Dedifferentiated amniotic fluid mesenchymal stem cell (primary cell): ENCODE measurements at regions not wholly inside any gene's neighbourhood (a gene's known extent, or its start where the extent isn't known, plus 50 kb on each side); places are given as distances from the start of the nearest gene placed in this dataset.
"Not testable (repeated sequence)": the region's sequence is repeated elsewhere in the genome, so short reads cannot be mapped to it uniquely, and the experiment has no call there.

Experiments used
- DNase-seq: peaks from one replicate; pipeline ENCODE4 v3.0.0-alpha.2; 2016; ENCODE audit errors: extremely low spot score

DNA sequence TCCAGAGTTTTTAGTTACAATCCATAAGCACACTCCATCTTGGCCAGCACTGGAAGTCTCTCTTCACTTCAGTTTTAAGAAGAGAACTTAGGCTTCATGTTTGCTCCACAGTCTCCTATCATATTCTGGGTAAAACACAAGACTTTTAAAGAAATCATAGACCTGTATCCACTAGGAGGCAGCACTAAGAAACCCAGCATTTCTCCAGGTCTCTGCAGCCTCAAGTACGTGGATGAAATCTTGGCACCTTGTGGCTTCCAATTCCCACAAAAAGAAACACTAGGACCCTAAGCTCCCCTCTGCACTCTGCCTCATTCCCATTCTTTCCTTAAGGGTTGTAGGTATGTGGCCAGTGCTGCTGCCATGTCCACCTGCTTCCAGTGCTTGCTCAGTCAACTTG is 367.3 kb upstream of the CASK start:
- DNase-seq, result no peak

DNA sequence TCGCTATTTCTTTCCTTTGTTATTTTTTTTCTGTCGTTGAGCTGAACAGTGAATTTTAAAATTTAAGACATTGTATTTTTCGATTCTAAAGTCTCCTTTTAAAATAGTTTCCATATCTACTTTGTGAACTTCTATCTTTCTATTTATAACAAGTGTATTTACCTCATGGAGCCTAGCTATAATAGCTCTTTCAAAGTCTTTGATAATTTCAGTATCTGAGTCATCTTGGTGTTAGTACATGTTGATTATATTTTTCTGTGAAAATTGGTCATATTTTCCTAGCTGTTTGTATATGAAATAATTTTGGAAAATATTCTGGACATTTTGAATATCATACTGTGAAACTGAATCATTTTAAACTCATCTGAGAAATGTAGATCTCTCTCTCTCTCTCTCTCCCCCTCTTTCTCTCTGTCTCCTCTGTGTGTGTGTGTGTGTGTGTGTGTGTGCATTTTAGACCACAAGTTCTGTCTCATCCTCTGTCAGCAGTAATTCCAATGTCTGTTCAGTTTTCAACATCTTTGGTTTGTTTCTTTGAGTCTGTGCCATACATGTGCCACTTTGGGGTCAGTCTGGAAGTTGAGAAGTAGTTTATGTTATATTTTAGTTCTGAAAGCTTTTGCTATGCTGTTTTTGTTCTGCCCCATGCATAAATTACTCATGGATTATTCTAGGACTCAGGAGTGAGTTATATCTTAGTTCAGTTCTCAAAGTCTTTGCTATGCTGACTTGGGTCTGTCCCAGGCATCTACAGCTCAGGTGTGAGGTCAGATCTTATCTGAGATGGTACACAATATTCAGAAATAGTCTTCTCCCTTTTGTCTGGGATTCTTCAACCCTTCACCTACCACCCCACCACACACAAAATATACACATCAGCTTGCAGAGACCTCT is 366.4 kb upstream of the CASK start:
- DNase-seq, result no peak

DNA sequence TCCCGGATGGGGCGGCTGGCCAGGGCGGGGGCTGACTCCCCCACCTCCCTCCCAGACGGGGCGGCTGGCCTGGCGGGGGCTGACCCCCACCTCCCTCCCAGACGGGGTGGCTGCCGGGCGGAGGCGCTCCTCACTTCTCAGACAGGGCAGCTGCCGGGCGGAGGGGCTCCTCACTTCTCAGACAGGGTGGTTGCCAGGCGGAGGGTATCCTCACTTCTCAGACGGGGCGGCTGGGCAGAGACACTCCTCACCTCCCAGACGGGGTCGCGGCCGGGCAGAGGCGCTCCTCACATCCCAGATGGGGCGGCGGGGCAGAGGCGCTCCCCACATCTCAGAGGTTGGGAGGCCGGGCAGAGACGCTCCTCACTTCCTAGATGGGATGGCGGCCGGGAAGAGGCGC is 362.3 kb upstream of the CASK start:
- not testable (repeated sequence) for DNase-seq

DNA sequence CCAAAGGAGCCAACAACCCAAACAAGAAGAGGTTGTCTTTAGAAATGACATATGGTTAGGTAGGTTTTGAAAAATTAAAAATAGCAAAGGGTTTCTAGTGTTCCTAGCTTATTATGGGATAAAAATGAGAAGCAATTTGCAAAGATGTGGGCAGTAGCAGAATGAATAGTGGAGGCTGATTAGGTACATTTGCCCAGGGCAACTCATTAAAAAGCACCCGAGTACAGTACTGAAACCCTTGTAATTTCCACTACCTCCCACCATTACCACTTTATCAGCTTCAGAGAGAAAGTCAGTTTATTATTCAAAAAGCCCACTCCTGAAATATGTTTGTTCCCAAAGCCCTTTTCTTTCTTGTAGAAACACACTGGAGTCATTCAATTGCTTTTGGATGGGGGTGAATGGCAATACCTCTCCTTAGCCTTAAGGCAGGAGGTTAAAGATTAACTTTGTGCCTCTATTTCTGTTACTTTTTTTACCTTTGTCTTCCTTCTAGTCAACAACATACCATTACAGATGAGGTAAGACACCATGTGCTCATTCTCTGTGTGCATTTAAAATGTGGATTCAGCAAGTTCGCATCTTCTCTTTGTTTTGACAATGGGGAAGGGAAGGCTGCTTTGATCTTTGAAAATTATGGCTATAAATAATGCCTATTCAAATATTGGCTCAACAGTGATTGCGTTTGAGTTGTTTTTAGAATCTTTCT is 353.8 kb upstream of the CASK start:
- no peak for DNase-seq

DNA sequence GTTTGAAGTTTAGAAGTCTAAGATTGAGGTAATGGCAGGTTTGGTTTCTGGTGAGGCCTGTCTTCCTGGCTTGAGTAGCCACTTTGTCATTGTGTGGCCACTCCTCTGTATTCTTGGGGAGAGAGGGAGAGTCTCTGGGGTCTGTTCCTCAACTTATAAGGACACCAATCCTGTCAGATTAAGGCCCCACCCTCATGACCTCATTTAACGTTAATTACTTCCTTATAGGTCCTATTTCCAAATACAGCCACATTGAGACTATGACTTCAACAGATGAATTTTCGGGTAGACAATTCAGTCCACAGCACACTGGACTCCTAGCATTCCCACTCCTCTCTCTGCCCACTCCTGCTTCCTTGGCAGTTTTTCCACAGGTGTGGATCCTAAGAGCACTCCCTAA is 350.8 kb upstream of the CASK start:
- DNase-seq, result no peak

DNA sequence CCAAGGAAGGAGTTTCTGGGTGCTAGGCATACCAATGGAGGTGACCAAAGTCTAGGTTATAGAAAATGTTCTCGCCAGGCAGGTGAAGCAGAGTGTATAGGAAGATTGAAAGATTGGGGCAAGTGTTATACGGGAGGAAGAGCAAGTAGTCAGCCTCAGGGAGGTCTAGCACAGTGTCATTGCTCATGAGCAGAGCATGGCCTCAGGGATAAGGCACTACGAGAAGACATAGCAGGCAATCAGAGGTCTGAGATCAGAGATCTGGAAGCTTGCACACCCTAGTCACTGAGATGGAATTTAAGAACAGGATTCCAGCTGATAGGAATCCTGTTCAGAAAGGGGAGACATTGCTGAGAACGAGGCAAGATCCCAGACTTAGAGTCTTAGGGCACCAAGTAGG is 350.0 kb upstream of the CASK start:
- DNase-seq, result no peak

DNA sequence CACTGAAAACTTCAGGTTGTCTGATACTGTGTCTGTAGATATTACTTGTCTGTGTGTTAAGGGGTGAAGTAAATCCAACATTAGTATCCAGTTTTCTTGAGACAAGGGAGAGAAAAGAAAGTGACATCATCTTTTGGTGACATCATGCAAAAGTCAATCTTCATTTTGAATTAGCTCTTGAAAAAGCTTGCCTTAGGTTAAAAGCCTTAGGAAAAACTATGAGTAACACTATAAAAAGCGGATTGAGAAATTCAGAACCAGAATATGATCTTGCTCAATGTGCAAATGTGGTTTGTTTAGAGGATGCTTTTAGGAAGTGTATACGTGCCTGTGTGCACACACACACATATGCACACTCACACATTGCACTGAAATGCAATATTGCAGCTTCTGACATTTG is 345.8 kb upstream of the CASK start:
- DNase-seq, result no peak

DNA sequence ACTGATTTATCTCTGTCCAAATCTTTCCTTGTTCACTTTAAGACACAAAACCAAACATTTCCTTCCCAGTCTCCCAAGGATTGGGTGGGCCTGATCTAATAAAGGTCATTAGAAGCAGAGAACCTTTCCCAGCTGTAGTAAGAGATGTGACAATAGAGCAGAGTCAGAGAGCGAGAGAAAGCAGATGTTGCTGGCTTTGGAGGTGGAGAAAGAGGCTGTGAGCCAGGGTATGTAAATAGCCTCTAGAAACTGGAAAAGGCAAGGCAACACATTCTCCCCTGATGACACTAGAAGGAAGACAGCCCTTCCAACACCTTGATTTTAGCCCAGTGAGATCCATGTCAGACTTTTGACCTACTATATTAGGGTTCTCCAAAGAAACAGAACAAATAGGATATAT is 337.5 kb upstream of the CASK start:
- DNase-seq, result no peak

DNA sequence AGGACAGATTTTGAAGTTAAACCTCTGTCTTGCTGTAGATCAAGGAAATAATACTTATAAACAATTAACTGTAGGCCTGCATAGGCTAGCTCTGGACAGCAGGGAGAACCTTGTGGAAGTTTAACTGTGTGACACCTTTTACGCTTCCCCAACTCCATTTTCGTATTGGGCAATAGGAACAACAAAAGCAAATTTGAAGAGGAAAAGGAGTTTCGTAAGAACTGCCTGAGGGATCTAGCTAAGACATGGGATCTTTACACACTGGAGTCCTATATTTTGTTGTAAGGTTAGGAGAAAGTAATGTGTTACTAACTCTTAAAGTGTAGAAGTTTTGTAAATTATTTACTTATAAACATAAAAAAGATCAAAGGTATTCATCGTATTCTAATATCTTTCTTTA is 324.9 kb upstream of the CASK start:
- no peak for DNase-seq

DNA sequence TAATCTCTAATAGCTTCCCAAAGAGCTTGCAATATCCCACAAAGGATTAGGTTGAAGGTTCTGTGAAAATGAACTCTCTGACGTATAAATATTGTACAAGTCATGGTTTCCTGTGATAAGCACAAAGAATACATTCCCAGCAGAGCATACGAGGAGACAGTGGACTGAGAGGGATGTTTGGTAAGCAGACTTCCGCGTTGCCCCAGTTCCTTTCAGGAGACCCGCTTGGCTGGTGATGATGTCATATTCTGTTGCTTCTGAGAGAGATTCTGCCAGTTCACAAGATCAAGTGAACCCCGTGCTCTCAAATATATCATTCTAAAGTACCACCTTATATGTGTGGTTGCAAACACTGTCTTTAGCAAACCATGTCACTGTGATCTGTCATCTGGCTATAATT is 323.9 kb upstream of the CASK start:
- DNase-seq, result no peak

DNA sequence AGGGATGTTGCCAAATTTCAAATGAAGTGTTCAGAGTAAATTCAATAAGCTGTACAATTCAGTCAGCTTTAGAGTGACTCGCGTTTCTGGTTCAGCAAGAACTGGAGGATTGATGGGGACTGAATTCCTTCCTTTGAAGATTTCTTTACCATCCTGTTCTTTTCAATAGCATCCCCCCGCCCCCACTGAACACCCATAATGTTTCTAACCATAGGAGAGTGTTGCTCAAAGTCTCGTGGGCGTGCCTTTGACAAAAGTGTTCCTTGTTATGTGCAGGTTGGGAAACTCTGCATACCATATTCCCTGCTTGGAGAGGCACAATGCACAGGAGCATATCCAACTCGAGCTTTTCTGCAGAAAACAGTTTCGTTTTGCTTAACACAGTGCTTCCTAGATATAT is 323.5 kb upstream of the CASK start:
- DNase-seq, result no peak

DNA sequence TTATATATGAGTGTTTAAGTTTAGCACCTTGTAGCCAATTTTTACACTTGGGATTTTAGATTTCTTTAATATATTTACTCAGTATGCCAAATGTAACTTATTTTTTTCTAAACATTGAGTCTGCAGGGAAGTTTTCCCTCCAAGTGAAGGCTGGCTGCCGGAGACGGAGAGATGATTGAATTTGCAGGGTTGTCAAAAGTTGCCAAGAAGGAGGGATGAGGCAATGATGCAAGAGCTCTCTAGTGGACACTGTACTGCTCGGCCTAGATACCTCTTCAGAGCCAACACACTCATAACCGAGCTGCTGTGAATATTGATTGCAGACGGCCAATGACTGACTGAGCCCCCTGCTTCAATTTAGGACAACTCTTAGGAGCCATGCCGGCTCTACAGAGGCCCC is 318.6 kb upstream of the CASK start:
- DNase-seq, result no peak

DNA sequence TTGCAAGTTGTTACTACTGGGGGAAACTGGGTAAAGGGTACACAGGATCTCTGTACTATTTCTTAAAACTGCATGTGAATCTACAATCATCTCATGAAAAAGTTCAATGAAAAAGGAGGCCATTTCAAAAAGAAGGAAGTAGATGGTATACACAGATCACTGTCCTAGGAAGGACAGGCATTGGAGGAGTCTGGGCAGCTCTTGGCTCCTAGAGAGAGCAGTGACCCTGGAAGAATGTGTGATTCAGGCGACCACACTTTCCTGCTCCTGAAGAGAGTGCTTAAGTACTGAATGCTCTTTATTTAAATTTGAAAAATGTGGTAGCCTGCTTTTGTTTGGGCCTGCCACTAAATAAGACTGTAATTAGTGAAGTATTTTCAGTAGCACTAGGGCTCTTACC is 318.1 kb upstream of the CASK start:
- DNase-seq, result no peak

DNA sequence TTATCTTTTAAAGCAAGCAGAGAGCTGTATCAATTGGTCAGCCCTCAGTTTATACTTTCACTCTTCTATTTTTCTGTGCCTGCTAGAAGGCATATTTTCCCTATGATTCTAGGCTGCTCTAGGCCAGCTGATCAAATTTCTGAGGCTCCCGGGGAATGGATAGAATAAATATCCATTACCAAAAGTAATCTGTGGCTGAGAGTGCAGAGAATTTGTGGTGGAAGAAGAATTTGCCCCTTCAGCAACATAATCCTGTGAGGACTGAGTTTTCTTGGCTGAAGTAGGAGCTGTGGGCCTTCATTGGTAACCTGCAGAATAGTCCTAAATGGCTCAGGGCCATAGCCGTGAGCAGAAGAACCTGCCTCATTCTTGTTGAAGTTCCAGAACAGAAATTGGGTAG is 314.6 kb upstream of the CASK start:
- peak; percentile 29 for DNase-seq

DNA sequence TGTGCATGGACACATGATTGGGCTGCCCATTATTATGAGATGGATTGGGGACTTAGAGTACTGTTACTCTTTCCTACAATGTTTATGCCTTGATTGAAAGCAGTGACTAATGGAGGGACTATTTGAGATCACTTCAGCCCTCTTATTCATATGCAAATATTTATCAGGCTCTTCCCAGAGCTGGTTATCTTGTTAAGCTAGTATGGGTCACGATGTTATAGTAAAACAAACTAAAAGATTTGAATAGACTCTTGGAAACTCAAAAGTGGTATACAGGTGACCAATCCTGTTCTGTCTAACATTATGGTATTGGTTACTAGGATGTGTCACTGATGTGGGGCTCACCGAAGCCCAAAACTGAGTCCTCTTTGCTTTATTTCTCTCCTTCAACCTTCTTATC is 306.2 kb upstream of the CASK start:
- DNase-seq, result no peak

DNA sequence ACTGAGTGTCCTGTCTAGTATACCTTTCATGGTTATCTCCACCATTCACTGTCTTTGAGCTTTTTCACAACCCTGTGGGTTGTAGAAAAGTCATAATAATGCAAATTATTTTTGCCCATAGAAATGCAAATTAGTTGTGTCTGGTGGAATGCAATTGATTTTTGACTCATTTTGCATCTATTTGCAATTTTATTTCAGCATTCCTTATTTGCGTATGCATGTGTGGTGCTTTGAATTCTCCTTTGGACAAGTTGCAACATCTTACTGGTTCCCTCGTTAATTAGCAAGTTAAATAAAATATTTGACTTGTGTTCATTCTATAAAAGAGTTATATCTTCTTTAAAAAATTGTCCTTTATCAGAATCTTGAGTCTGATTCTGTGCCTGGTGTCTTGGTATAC is 297.3 kb upstream of the CASK start:
- no peak for DNase-seq

DNA sequence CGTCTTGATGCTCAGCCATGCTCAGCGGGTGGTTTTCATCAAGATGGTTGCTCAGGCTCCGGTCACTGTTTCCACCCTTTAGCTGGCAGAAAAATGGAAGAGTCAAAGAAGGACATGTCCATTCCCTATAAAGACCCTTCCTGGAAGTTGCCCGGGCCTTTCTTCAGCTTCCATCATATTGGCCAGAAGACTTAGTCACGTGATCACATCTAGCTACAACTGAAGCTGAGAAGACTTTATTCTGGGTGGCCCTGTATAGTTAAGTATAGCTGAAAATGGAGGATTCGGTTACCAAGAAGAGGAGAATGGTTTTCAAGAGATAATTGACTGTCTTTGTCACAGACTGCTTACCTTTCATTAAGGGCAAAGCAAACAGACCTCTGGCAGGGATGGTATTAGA is 296.7 kb upstream of the CASK start:
- DNase-seq, result no peak

DNA sequence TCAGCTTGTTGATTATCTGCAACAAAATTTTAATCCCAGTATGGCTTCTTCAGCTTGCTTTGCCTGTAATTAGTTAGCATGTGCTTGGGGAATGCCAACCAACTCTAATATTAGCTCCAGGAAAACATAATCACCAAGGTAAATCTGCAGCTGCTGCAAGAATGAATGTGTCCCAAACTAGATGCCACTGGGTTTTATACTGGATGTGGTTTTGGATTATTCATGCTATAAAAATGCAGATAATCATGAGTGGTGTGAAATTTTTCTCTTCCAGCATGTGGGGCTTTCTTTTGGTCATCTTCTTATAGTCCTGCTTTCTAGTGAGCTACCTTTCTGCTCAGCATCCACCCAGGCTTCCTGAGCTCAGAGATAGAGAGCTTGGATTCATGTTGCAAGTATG is 295.9 kb upstream of the CASK start:
- DNase-seq, result no peak

DNA sequence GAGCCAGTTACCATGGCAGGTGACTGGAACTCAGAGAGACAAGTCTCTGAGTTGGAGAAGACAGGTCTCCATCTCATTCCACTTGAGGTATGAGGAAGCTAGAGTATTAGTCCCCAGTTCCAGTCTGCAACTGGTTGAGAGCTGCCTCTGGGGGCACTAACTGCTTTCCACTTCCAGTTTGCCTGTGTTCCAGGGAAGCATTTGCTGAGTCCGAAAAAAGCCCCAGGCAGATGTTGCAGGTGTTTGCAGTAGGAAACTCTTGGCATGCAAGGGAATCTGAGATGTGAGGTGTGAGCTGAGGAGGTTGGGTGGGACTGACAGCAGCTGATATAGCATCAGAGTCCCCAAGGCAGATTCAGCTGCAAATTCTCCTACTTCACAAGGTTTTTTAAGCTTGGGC is 272.2 kb upstream of the CASK start:
- no peak for DNase-seq

DNA sequence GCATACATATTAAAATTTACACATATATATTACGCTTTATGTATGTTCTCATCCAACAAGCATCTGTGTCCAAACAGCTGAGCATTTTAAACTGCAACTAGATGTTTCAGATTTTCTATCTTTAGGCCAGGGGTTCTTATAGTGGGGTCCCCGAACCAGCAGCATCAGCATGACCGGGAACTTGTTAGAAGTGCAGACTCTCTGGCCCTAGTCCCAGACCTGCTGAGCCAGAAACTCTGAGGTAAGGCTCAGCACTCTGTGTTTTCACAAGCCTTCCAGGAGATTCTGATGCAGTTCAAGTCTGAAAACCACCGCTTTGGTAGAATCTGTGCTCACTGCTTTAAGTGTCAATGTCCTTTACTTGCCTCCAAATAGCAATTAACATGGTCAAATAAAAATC is 266.2 kb upstream of the CASK start:
- no peak for DNase-seq

DNA sequence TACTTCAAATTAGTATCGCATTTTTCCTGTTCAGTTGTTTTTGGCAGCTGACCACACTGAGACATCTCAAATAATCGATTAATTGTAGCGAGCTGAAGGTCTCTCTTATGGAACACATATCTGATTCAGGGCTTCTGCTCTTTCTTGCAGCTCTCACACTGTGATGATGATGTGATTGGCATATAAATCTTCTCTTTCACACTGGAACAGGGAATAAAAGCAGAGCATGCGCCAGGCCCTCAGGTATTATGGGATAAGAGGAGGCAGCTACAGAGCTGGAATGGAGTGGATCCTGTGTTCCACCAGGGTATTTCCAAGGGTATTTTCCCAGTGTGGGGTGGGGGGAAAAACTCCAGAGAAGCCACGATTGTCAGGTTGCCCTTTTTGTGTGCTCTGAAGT is 265.4 kb upstream of the CASK start:
- DNase-seq, result no peak

DNA sequence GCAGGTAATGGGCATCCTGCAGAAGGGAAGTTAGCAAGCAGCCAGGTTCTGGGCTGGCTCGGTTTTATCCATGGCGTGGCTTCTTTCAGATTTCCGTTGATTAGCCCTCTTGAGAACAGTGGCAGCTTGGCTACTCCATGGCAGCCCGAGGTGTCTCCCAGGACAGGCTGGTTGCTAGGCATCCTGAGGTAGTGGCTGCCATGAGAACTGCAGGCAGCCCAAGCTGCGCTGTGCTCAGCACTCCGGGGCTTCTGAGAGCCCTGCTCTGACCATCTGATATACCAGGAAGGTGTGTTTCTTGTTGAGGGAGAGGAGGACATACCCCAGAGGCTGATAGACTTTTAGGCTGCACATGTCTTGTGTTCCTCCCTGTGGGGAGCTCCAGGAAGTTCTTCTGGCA is 253.4 kb upstream of the CASK start:
- no peak for DNase-seq

DNA sequence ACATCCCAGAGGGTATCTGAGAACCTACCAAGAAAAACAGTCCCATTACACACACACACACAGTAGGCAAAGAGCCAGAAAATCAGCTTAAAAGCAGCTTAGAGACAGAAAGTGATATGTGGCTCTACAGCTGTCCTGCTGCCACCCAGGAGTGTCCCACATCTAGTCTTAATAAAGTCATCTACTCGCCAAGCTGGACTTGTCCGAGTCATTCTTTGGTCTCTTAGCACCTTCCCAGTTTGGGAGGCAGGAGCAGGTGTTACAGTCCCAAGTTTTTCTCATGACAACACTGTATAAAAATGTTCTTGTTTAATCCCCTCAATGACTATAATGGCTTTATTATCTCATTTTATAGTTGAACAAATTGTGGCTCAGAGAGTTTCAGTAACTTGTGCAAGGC is 252.5 kb upstream of the CASK start:
- DNase-seq, result no peak

DNA sequence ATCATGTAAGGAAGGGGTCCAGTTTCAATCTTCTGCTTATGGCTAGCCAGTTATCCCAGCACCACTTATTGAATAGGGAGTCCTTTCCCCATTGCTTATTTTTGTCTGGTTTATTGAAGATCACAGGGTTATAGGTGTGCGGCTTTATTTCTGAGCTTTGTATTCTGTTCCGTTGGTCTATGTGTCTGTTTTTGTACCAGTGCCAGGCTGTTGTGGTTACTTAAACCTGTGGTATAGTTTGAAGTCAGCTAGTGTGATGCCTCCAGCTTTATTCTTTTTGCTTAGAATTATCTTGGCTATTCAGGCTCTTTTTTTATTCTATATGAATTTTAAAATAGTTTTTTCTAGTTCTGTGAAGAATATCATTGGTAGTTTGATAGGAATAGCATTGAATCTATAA is 234.6 kb upstream of the CASK start:
- DNase-seq, result not testable (repeated sequence)
